ENCODE measurements at regions not wholly inside any gene's neighbourhood (a gene's known extent, or its start where the extent isn't known, plus 50 kb on each side); places are given as distances from the start of the nearest gene placed in this dataset.

GRCh38 chr2:65500310-65501040 is 68.1 kb upstream of the SPRED2 start:
- no peak overlapping the region for H3K27ac ChIP-seq
- no peak for TF ChIP-seq CTCF (IDR thresholded peaks at IDR 0.05)
- H3K4me3 ChIP-seq, result no peak overlapping the region
- no peak for DNase-seq (ENCODE audit: low spot score)

- Histone ChIP-seq H3K4me3 (no peak overlapping the region), H3K27ac (no peak overlapping the region)
- no peak for TF ChIP-seq CTCF (IDR thresholded peaks at IDR 0.05)
- DNase-seq (ENCODE audit: low spot score), result no peak
Observed at GRCh38 chr2:65499216-65499615, 66.8 kb upstream of the SPRED2 start.

GRCh38 chr2:65498396-65498795 is 66.0 kb upstream of the SPRED2 start:
- no peak for DNase-seq (ENCODE audit: low spot score)
- TF ChIP-seq CTCF (IDR thresholded peaks at IDR 0.05), result no peak
- Histone ChIP-seq H3K4me3 (no peak overlapping the region), H3K27ac (no peak overlapping the region)

GRCh38 chr2:65495251-65495877 is 63.0 kb upstream of the SPRED2 start:
- H3K4me3 ChIP-seq, result no peak overlapping the region
- no peak for TF ChIP-seq CTCF (IDR thresholded peaks at IDR 0.05)
- DNase-seq (ENCODE audit: low spot score), result no peak
- H3K27ac ChIP-seq, result no peak overlapping the region

- no peak for DNase-seq (ENCODE audit: low spot score)
- no peak overlapping the region for H3K27ac ChIP-seq
- TF ChIP-seq CTCF (IDR thresholded peaks at IDR 0.05), result no peak
- no peak overlapping the region for H3K4me3 ChIP-seq
Observed at GRCh38 chr2:65494078-65494477, 61.7 kb upstream of the SPRED2 start.

GRCh38 chr2:65491381-65491905 is 59.0 kb upstream of the SPRED2 start:
- Histone ChIP-seq H3K4me3 (no peak overlapping the region), H3K27ac (no peak overlapping the region)
- TF ChIP-seq CTCF (IDR thresholded peaks at IDR 0.05), result no peak
- DNase-seq (ENCODE audit: low spot score), result no peak

GRCh38 chr2:65490222-65490621 is 57.8 kb upstream of the SPRED2 start:
- TF ChIP-seq CTCF (IDR thresholded peaks at IDR 0.05), result no peak
- Histone ChIP-seq H3K27ac (no peak overlapping the region), H3K4me3 (no peak overlapping the region)
- no peak for DNase-seq (ENCODE audit: low spot score)

Data from coronary artery (tissue), 2 donors.